GM12865 (cell line): ENCODE measurements at regions not wholly inside any gene's neighbourhood (a gene's known extent, or its start where the extent isn't known, plus 50 kb on each side); places are given as distances from the start of the nearest gene placed in this dataset.

Source experiments
- DNase-seq: peaks from one replicate; pipeline ENCODE4 v3.0.0; 2010; ENCODE audit warnings: low read depth
- H3K4me3 ChIP-seq: 2 replicates; pipeline ENCODE4 v1.5.1; 2011; ENCODE audit warnings: mild to moderate bottlenecking, low read depth, low read length, control low read depth
- TF ChIP-seq, protein P1 (sequence below): IDR thresholded peaks from 2 replicates; pipeline ENCODE4 v1.5.1; 2011; ENCODE audit warnings: low read length, control low read depth, low read depth, inconsistent platforms; ENCODE audit not compliant: insufficient read depth; ENCODE audit errors: missing control alignments

DNA sequence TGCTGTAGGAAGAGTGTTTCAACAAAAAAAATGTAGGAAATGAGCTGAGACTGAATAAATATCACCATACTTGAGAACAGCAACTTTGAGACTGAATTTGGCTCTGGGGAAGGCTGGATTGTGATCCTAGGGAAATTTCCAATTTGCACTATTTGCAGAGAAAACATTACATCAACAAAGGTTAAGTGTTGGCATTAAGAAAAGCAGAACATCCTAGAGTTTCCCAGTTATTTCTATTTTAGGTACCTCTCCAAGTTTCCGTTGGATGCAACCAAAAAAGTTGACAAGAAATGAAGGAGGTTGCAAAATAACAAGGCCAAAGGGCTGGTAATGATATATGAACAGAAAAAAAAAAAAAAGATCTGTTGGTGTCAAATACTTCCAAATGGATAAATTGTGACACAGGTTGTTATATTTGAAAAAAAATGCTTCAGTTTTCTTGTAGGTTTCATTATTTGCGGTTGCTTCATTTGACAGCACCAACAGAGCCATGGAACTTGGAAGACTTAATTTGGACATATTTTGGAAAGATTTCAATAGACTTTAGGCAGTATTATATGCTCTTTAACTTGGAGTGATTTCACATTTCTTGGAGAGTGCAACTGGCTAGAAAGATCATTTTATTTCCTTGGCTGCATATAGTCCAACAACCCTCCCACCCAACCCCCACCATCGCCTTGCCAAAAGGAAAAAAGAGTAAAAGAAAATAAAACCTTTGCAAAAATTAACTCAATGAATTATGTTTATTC, 230.8 kb downstream of the ZNF608 start:
- no peak overlapping the region for H3K4me3 ChIP-seq
- TF ChIP-seq, protein P1, sequence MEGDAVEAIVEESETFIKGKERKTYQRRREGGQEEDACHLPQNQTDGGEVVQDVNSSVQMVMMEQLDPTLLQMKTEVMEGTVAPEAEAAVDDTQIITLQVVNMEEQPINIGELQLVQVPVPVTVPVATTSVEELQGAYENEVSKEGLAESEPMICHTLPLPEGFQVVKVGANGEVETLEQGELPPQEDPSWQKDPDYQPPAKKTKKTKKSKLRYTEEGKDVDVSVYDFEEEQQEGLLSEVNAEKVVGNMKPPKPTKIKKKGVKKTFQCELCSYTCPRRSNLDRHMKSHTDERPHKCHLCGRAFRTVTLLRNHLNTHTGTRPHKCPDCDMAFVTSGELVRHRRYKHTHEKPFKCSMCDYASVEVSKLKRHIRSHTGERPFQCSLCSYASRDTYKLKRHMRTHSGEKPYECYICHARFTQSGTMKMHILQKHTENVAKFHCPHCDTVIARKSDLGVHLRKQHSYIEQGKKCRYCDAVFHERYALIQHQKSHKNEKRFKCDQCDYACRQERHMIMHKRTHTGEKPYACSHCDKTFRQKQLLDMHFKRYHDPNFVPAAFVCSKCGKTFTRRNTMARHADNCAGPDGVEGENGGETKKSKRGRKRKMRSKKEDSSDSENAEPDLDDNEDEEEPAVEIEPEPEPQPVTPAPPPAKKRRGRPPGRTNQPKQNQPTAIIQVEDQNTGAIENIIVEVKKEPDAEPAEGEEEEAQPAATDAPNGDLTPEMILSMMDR = no peak
- DNase-seq = no peak

DNA sequence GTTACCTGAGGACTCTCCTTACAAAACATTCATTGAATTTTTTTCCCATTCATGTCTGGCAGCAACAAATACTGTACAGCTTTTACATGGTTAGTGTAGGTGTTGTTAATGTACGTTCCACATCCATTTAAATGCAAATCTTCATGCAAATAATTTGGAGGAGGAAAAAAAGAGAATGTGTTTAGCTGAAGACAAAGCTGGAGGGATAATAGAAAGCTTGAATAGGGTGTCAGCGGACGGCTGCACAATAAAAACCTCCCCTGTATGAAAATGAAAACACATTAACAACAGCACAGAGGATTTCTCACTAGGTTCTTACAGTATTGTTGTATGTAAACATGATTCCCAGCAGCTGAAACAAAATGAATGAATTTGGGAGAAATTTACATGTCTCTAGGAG, 231.5 kb downstream of the ZNF608 start:
- TF ChIP-seq, protein P1 = no peak
- no peak for DNase-seq

DNA sequence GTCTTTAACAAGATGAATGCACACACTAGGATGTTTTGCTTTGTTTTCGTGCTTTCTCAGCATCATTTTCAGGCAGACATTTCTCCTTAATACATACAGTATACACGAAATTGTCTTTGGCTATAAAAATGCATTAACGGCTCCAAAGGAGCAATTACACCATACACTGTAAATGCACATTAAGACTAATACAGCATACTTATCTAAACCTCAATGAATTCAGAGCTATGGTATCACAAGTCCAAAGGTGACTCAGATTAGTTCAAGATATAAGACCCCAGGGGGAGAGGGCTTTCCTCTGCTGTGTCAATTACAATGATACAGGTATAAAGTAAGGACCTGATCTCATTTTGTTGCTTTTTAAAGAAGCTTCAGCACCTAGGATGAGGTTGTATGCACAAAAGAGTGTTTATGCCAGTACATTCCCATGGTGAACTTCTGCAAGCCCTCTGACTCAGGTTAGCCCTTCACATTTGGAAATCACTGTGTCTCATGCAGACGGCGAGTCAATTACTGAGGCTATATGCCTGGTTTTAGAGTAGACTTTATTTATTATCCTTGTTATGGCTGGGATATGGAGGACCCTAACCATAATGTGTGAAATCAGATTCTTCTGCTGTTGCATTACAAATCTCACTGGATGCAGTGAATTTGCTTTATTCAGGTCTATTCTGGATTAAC, 233.3 kb downstream of the ZNF608 start:
- DNase-seq = no peak
- TF ChIP-seq, protein P1 = no peak
- H3K4me3 ChIP-seq = no peak overlapping the region

More for the DNA sequence above, 231.5 kb downstream of the ZNF608 start:
- H3K4me3 ChIP-seq = no peak overlapping the region

DNA sequence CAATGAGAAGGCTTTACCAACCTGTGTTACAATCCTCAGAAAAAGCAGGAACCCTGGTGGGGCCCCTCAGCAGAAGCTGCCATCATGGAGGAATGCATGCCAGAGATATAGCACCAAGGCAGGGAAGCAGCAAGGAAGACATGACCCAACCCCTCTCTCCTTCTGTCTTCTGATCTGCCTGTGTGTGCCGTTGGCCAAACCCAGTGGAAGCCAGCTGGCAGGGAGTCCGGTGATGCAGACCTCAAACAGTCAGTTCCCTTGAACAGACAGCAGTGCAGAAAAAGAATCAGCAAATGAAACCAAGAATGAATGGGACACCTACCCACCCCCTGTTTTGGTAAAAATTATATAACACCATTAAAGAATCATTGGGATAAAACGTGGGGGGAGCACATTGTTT, 234.2 kb downstream of the ZNF608 start:
- TF ChIP-seq, protein P1 = no peak
- DNase-seq = no peak
- no peak overlapping the region for H3K4me3 ChIP-seq

DNA sequence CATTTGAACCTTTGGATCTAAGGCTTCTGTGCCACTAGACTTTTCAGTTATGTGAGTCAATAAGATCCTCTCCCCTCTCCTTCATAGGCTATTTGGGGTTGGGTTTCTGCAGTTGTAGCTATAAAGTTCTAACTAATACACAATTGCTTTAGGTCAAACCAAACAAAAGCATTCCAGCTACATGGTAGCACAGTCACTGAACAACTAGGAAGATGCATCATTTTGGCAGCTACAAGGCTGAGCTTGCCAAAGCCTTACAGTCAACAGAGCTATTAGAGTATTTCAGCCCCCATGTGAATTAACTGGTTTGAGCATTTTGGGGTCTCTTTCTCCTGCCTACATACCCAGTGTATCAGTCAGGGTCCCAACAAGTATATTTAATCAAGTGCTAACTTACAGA, 234.6 kb downstream of the ZNF608 start:
- H3K4me3 ChIP-seq = no peak overlapping the region
- TF ChIP-seq, protein P1 = no peak
- DNase-seq = no peak

DNA sequence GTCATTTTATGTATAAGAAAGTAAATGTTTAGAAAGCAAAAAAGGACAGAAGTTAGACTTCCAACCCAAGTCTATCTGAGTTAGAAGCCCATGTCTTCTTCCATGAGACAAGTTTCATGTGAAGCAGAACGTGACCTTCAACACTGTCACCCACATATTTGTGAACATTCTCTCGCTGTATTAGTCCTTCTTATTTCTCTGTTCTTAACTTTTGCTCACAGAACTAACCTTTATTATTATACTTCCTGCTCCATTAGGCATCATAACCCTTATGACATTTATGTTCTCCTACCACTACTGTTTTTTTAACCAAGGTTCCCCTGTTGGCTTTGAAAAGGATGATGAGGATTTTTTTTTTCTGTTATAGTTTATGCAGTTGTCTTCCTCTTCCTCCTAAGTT, 238.8 kb downstream of the ZNF608 start:
- TF ChIP-seq, protein P1 = no peak
- no peak overlapping the region for H3K4me3 ChIP-seq
- DNase-seq = no peak
